Uterus (tissue), 3 donors: ENCODE measurements at regions not wholly inside any gene's neighbourhood (a gene's known extent, or its start where the extent isn't known, plus 50 kb on each side); places are given as distances from the start of the nearest gene placed in this dataset.
"Not testable (repeated sequence)": the region's sequence is repeated elsewhere in the genome, so short reads cannot be mapped to it uniquely, and the experiment has no call there.

Source experiments
- DNase-seq, 2 donors: peaks; one replicate each; pipeline ENCODE4 v3.0.0-alpha.2; 2019 to 2020
- H3K27ac ChIP-seq, 2 donors: fragments of 200-600 bp; sonication (generic); 1 replicate in 1 of 2; 2 replicates in 1 of 2; pipeline ENCODE4 v1.5.1; 2016 to 2018
- H3K27me3 ChIP-seq, 2 donors: fragments of 200-600 bp; sonication (generic); one replicate each; pipeline ENCODE4 v1.5.1; 2018 to 2019; ENCODE audit warnings: control low read depth in 1 of 2
- H3K36me3 ChIP-seq, 2 donors: fragments of 200-600 bp; sonication (generic); one replicate each; pipeline ENCODE4 v1.5.1; 2019; ENCODE audit warnings: control low read depth in 1 of 2
- H3K4me1 ChIP-seq, 2 donors: fragments of 200-600 bp; sonication (generic); one replicate each; pipeline ENCODE4 v1.5.1; 2018 to 2019; ENCODE audit warnings: control low read depth in 1 of 2
- H3K4me3 ChIP-seq, 2 donors: fragments of 200-600 bp; sonication (generic); 1 replicate in 1 of 2; 2 replicates in 1 of 2; pipeline ENCODE4 v1.5.1; 2018 to 2019; ENCODE audit warnings: mild to moderate bottlenecking in 1 of 2
- H3K9me3 ChIP-seq, 2 donors: fragments of 200-600 bp; sonication (generic); one replicate each; pipeline ENCODE4 v1.5.1; 2019; ENCODE audit warnings: control low read depth in 1 of 2
- CTCF ChIP-seq, 4 experiments: fragments of 200-600 bp in 2 of 4; fragments of 450-650 bp in 2 of 4; sonication (generic) in 2 of 4; IDR thresholded peaks; one replicate each; pipeline ENCODE4 v1.5.1; 2016 to 2019; ENCODE audit warnings: antibody characterized with exemption in 4 of 4, mild to moderate bottlenecking in 2 of 4, moderate library complexity in 1 of 4
- POLR2A ChIP-seq, 2 donors: fragments of 450-650 bp; IDR thresholded peaks; one replicate each; pipeline ENCODE4 v1.6.1; 2016; ENCODE audit warnings: antibody characterized with exemption in 2 of 2, mild to moderate bottlenecking in 1 of 2, moderate library complexity in 1 of 2
- intact Hi-C: fragments of 100-400 bp; cut with DNase I; formaldehyde crosslinking; loops from one replicate; pipeline ENCODE4 v1.15.1; 2023; ENCODE audit warnings: low total_unique reads
- donor health status: DM: yes; HTN: yes; CAD: no.

GRCh38 chr5:167071981-167072610 lies 1219.3 kb upstream of the WWC1 start:
- Histone ChIP-seq H3K9me3 (no peaks in the 10 kb centered on the region), H3K4me3 (no peak overlapping the region), H3K36me3 (no peaks in the 10 kb centered on the region), H3K27me3 (no peaks in the 10 kb centered on the region), H3K27ac (no peak overlapping the region), H3K4me1 (no peaks in the 10 kb centered on the region)
- no peak for DNase-seq
- intact Hi-C loops = no loop called here
- TF ChIP-seq CTCF (IDR thresholded peaks at IDR 0.05) (no peak), POLR2A (IDR thresholded peaks at IDR 0.05) (no peak)

- H3K36me3 ChIP-seq = no peaks in the 10 kb centered on the region
- no peak overlapping the region for H3K27ac ChIP-seq
- no peaks in the 10 kb centered on the region for H3K27me3 ChIP-seq
- H3K4me3 ChIP-seq = no peak overlapping the region
- TF ChIP-seq POLR2A (IDR thresholded peaks at IDR 0.05) (no peak), CTCF (IDR thresholded peaks at IDR 0.05) (no peak)
- no peaks in the 10 kb centered on the region for H3K4me1 ChIP-seq
- intact Hi-C loops = no loop called here
- H3K9me3 ChIP-seq = no peaks in the 10 kb centered on the region
- DNase-seq = no peak
Measured at GRCh38 chr5:167081561-167081960, 1209.9 kb upstream of the WWC1 start.

GRCh38 chr5:167096816-167097215 lies 1194.6 kb upstream of the WWC1 start:
- Histone ChIP-seq H3K27ac (no peak overlapping the region), H3K4me3 (no peak overlapping the region), H3K4me1 (no peaks in the 10 kb centered on the region), H3K27me3 (no peaks in the 10 kb centered on the region), H3K36me3 (no peaks in the 10 kb centered on the region), H3K9me3 (no peaks in the 10 kb centered on the region)
- TF ChIP-seq CTCF (IDR thresholded peaks at IDR 0.05) = no peak
- TF ChIP-seq POLR2A (IDR thresholded peaks at IDR 0.05) = no peak
- DNase-seq = no peak
- intact Hi-C loops = no loop called here

GRCh38 chr5:167104351-167104750 lies 1187.1 kb upstream of the WWC1 start:
- Histone ChIP-seq H3K4me3 (no peak overlapping the region), H3K4me1 (no peaks in the 10 kb centered on the region), H3K27me3 (no peaks in the 10 kb centered on the region), H3K9me3 (no peaks in the 10 kb centered on the region), H3K27ac (no peak overlapping the region), H3K36me3 (no peaks in the 10 kb centered on the region)
- DNase-seq = no peak
- intact Hi-C loops = no loop called here
- TF ChIP-seq POLR2A (IDR thresholded peaks at IDR 0.05) (no peak), CTCF (IDR thresholded peaks at IDR 0.05) (no peak)

GRCh38 chr5:167105941-167106340 lies 1185.5 kb upstream of the WWC1 start:
- Histone ChIP-seq H3K4me3 (no peak overlapping the region), H3K9me3 (no peaks in the 10 kb centered on the region), H3K27me3 (no peaks in the 10 kb centered on the region), H3K36me3 (no peaks in the 10 kb centered on the region), H3K27ac (no peak overlapping the region), H3K4me1 (no peaks in the 10 kb centered on the region)
- no peak for TF ChIP-seq POLR2A (IDR thresholded peaks at IDR 0.05)
- no peak for DNase-seq
- intact Hi-C loops = no loop called here

GRCh38 chr5:167107684-167108083 lies 1183.8 kb upstream of the WWC1 start:
- TF ChIP-seq CTCF (IDR thresholded peaks at IDR 0.05) (no peak), POLR2A (IDR thresholded peaks at IDR 0.05) (no peak)
- Histone ChIP-seq H3K4me1 (no peaks in the 10 kb centered on the region), H3K4me3 (no peak overlapping the region), H3K9me3 (no peaks in the 10 kb centered on the region), H3K27me3 (no peaks in the 10 kb centered on the region), H3K36me3 (no peaks in the 10 kb centered on the region), H3K27ac (no peak overlapping the region)
- intact Hi-C loops = no loop called here
- no peak for DNase-seq

- H3K27me3 ChIP-seq, H3K36me3 ChIP-seq, H3K4me3 ChIP-seq, H3K27ac ChIP-seq, H3K9me3 ChIP-seq, DNase-seq, intact Hi-C loops, H3K4me1 ChIP-seq: not testable (repeated sequence)
Measured at GRCh38 chr5:167108266-167108665, 1183.2 kb upstream of the WWC1 start.
